ENCODE measurements at regions not wholly inside any gene's neighbourhood (a gene's known extent, or its start where the extent isn't known, plus 50 kb on each side); places are given as distances from the start of the nearest gene placed in this dataset.

- ChIA-PET POLR2A (no interaction called here), CTCF (no interaction called here)
- H3K4me3 ChIP-seq (ENCODE audit: low read depth, low read length): no peak overlapping the region
- TF ChIP-seq CTCF (IDR thresholded peaks at IDR 0.05; ENCODE audit: insufficient read depth, low read length, missing control alignments): no peak
- DNase-seq (ENCODE audit: low read depth, low spot score): no peak
Measured at GRCh38 chr1:60596791-60597750, 485.3 kb upstream of the NFIA start.

GRCh38 chr1:60591583-60591982, 490.8 kb upstream of the NFIA start:
- no peak overlapping the region for H3K4me3 ChIP-seq (ENCODE audit: low read depth, low read length)
- CTCF ChIA-PET: no interaction called here

GRCh38 chr1:60589916-60590315, 492.4 kb upstream of the NFIA start:
- no peak overlapping the region for H3K4me3 ChIP-seq (ENCODE audit: low read depth, low read length)
- DNase-seq (ENCODE audit: low read depth, low spot score): no peak
- POLR2A ChIA-PET: no interaction called here
- TF ChIP-seq CTCF (IDR thresholded peaks at IDR 0.05; ENCODE audit: insufficient read depth, low read length, missing control alignments): no peak
- CTCF ChIA-PET: no interaction called here

More at GRCh38 chr1:60591583-60591982, 490.8 kb upstream of the NFIA start:
- no peak for TF ChIP-seq CTCF (IDR thresholded peaks at IDR 0.05; ENCODE audit: insufficient read depth, low read length, missing control alignments)
- POLR2A ChIA-PET: no interaction called here
- no peak for DNase-seq (ENCODE audit: low read depth, low spot score)

GRCh38 chr1:60589046-60589748, 493.2 kb upstream of the NFIA start:
- no peak for TF ChIP-seq CTCF (IDR thresholded peaks at IDR 0.05; ENCODE audit: insufficient read depth, low read length, missing control alignments)
- H3K4me3 ChIP-seq (ENCODE audit: low read depth, low read length): no peak overlapping the region
- POLR2A ChIA-PET: no interaction called here
- CTCF ChIA-PET: no interaction called here
- no peak for DNase-seq (ENCODE audit: low read depth, low spot score)

- no peak for DNase-seq (ENCODE audit: low read depth, low spot score)
- no peak overlapping the region for H3K4me3 ChIP-seq (ENCODE audit: low read depth, low read length)
- ChIA-PET POLR2A (no interaction called here), CTCF (no interaction called here)
- TF ChIP-seq CTCF (IDR thresholded peaks at IDR 0.05; ENCODE audit: insufficient read depth, low read length, missing control alignments): no peak
Measured at GRCh38 chr1:60584371-60584770, 498.0 kb upstream of the NFIA start.

- CTCF ChIA-PET: no interaction called here
Measured at GRCh38 chr1:60583696-60584095, 498.7 kb upstream of the NFIA start.

More at GRCh38 chr1:60583696-60584095, 498.7 kb upstream of the NFIA start:
- no peak overlapping the region for H3K4me3 ChIP-seq (ENCODE audit: low read depth, low read length)
- no peak for DNase-seq (ENCODE audit: low read depth, low spot score)
- POLR2A ChIA-PET: no interaction called here
- TF ChIP-seq CTCF (IDR thresholded peaks at IDR 0.05; ENCODE audit: insufficient read depth, low read length, missing control alignments): no peak
